H1 (cell line): ENCODE measurements at regions not wholly inside any gene's neighbourhood (a gene's known extent, or its start where the extent isn't known, plus 50 kb on each side); places are given as distances from the start of the nearest gene placed in this dataset.
A peak's percentile ranks its signal among the peaks of the same experiment; 100 is the strongest.

Experiments
- CTCF ChIA-PET: fragments of 300-600 bp; sonication (Branson Sonifier 250); formaldehyde crosslinking; loops from one replicate; lab custom pipeline; 2021; ENCODE audit not compliant: partially characterized antibody; lab: Charles Lee
- POLR2A ChIA-PET: fragments of 300-600 bp; sonication (Branson Sonifier 250); formaldehyde crosslinking; loops from one replicate; lab custom pipeline; 2021; ENCODE audit warnings: inconsistent platforms; ENCODE audit not compliant: partially characterized antibody; lab: Charles Lee
- DNase-seq, 2 experiments: peaks; one replicate each; pipeline versions ENCODE4 v3.0.0 to v3.0.0-alpha.2; 2010 to 2022; ENCODE audit warnings: low spot score in 2 of 2, low read depth in 1 of 2, mixed read lengths in 1 of 2
- FAIRE-seq: peaks from 2 replicates; lab custom pipeline; 2011; peaks lifted over from hg19 to GRCh38; lab: Jason Lieb, UNC
- H2AFZ ChIP-seq: 2 replicates; pipeline ENCODE4 v1.8.1; 2012; ENCODE audit warnings: low read length, inconsistent platforms
- H2AK5ac ChIP-seq: 2 replicates; pipeline ENCODE4 v1.6.1; 2013; ENCODE audit warnings: low read depth, low read length
- H2BK120ac ChIP-seq: replicated peaks from 2 replicates; pipeline ENCODE3; 2013; ENCODE audit warnings: low read depth, low read length, inconsistent platforms
- H2BK12ac ChIP-seq: 2 replicates; pipeline ENCODE4 v1.6.1; 2013; ENCODE audit warnings: low read depth, low read length
- H2BK15ac ChIP-seq: 2 replicates; pipeline ENCODE4 v1.6.1; 2013; ENCODE audit warnings: low read length
- H2BK20ac ChIP-seq: 2 replicates; pipeline ENCODE4 v1.6.1; 2013; ENCODE audit warnings: low read length
- H2BK5ac ChIP-seq: 2 replicates; pipeline ENCODE4 v1.6.1; 2013; ENCODE audit warnings: low read depth, low read length
- H3K14ac ChIP-seq: 2 replicates; pipeline ENCODE4 v1.6.1; 2013; ENCODE audit warnings: inconsistent platforms; ENCODE audit not compliant: insufficient read length
- H3K18ac ChIP-seq: 2 replicates; pipeline ENCODE4 v1.6.1; 2013; ENCODE audit warnings: low read length; ENCODE audit errors: extremely low read depth
- H3K23ac ChIP-seq: 2 replicates; pipeline ENCODE4 v1.6.1; 2013; ENCODE audit warnings: inconsistent platforms; ENCODE audit not compliant: insufficient read length
- H3K23me2 ChIP-seq: 2 replicates; pipeline ENCODE4 v1.6.1; 2013; ENCODE audit warnings: low read depth, low read length
- H3K27ac ChIP-seq: 2 replicates; pipeline ENCODE4 v1.6.1; 2011; ENCODE audit warnings: low read depth, low read length, inconsistent platforms
- H3K27me3 ChIP-seq, 4 experiments: replicated peaks in 1 of 4; 1 replicate in 1 of 4; 2 replicates in 3 of 4; pipeline versions ENCODE4 v1.6.1 to v1.8.1; 2011 to 2013; ENCODE audit warnings: low read length in 3 of 4, mild to moderate bottlenecking in 3 of 4, inconsistent platforms in 2 of 4, mixed read lengths in 2 of 4, moderate library complexity in 1 of 4; ENCODE audit not compliant: control insufficient read depth in 3 of 4, insufficient read depth in 3 of 4; ENCODE audit errors: extremely low read depth in 1 of 4
- H3K36me3 ChIP-seq, 4 experiments: 2 replicates each; pipeline versions ENCODE4 v1.6.1 to v1.8.1; 2011 to 2013; ENCODE audit warnings: mild to moderate bottlenecking in 4 of 4, low read length in 3 of 4, moderate library complexity in 2 of 4, control low read depth in 1 of 4, inconsistent platforms in 1 of 4; ENCODE audit not compliant: insufficient read depth in 4 of 4, control insufficient read depth in 2 of 4
- H3K4ac ChIP-seq: replicated peaks from 2 replicates; pipeline ENCODE3; 2013; ENCODE audit warnings: low read length, low read depth, mixed read lengths, inconsistent platforms; ENCODE audit not compliant: insufficient read length
- H3K4me1 ChIP-seq, 4 experiments: replicated peaks in 1 of 4; 1 replicate in 1 of 4; 2 replicates in 3 of 4; pipeline versions ENCODE4 v1.6.1 to v1.8.1; 2011 to 2013; ENCODE audit warnings: low read length in 3 of 4, inconsistent platforms in 2 of 4, mixed read lengths in 1 of 4; ENCODE audit not compliant: insufficient read depth in 4 of 4, control insufficient read depth in 3 of 4
- H3K4me2 ChIP-seq, 2 experiments: 2 replicates each; pipeline versions ENCODE4 v1.6.1 to v1.8.1; 2011 to 2013; ENCODE audit warnings: low read depth in 2 of 2, low read length in 2 of 2, control low read depth in 1 of 2, inconsistent platforms in 1 of 2, mild to moderate bottlenecking in 1 of 2; ENCODE audit not compliant: insufficient read depth in 1 of 2
- H3K4me3 ChIP-seq, 4 experiments: fragments of 200-600, 300-600 bp in 1 of 4; sonication (generic), shearing (Covaris generic), sonication (Bioruptor Twin) in 1 of 4; 2 replicates each; pipeline versions ENCODE4 v1.5.1 to v1.8.1; 2011 to 2016; ENCODE audit warnings: low read length in 4 of 4, low read depth in 3 of 4, control low read depth in 2 of 4, inconsistent platforms in 2 of 4, mild to moderate bottlenecking in 2 of 4, mixed read lengths in 1 of 4, moderate library complexity in 1 of 4; ENCODE audit not compliant: insufficient read depth in 2 of 4; ENCODE audit errors: extremely low read depth in 1 of 4
- H3K56ac ChIP-seq: replicated peaks from 2 replicates; pipeline ENCODE3; 2013; ENCODE audit warnings: low read depth, mild to moderate bottlenecking, mixed read lengths, low read length, inconsistent platforms; ENCODE audit not compliant: insufficient read length
- H3K79me1 ChIP-seq: 2 replicates; pipeline ENCODE4 v1.6.1; 2013; ENCODE audit warnings: low read depth, low read length, control low read depth
- H3K79me2 ChIP-seq, 2 experiments: 2 replicates each; pipeline versions ENCODE4 v1.6.1 to v1.8.1; 2012 to 2013; ENCODE audit warnings: low read length in 2 of 2, mild to moderate bottlenecking in 2 of 2, inconsistent platforms in 1 of 2; ENCODE audit not compliant: insufficient read depth in 2 of 2, control insufficient read depth in 1 of 2
- H3K9ac ChIP-seq, 4 experiments: replicated peaks in 1 of 4; 1 replicate in 1 of 4; 2 replicates in 3 of 4; pipeline versions ENCODE4 v1.6.1 to v1.8.1; 2011 to 2013; ENCODE audit warnings: low read depth in 3 of 4, low read length in 3 of 4, control low read depth in 2 of 4, mild to moderate bottlenecking in 2 of 4, moderate library complexity in 2 of 4, inconsistent platforms in 1 of 4; ENCODE audit errors: extremely low read depth in 1 of 4
- H3K9me3 ChIP-seq, 2 experiments: 2 replicates each; pipeline versions ENCODE4 v1.6.1 to v1.8.1; 2012 to 2013; ENCODE audit warnings: mild to moderate bottlenecking in 2 of 2, moderate library complexity in 2 of 2, control low read depth in 1 of 2, inconsistent platforms in 1 of 2, low read depth in 1 of 2, low read length in 1 of 2, mixed read lengths in 1 of 2; ENCODE audit not compliant: insufficient read depth in 2 of 2
- H4K20me1 ChIP-seq, 2 experiments: replicated peaks in 1 of 2; 2 replicates each; pipeline versions ENCODE3 to v1.8.1; 2011 to 2013; ENCODE audit warnings: inconsistent platforms in 2 of 2, low read length in 2 of 2, mild to moderate bottlenecking in 1 of 2; ENCODE audit not compliant: insufficient read depth in 2 of 2, control insufficient read depth in 1 of 2
- H4K5ac ChIP-seq: 2 replicates; pipeline ENCODE4 v1.6.1; 2013; ENCODE audit warnings: low read length, low read depth, mixed read lengths, inconsistent platforms; ENCODE audit not compliant: insufficient read length
- H4K8ac ChIP-seq: 2 replicates; pipeline ENCODE4 v1.8.0; 2013; ENCODE audit warnings: mild to moderate bottlenecking, moderate library complexity, low read length, inconsistent platforms; ENCODE audit not compliant: insufficient read depth; ENCODE audit errors: extremely low read depth
- H4K91ac ChIP-seq: replicated peaks from 2 replicates; pipeline ENCODE3; 2013; ENCODE audit warnings: low read length, mixed read lengths, inconsistent platforms; ENCODE audit not compliant: insufficient read length
- BACH1 ChIP-seq: IDR thresholded peaks from 2 replicates; pipeline ENCODE4 v1.6.1; 2012; ENCODE audit warnings: low read length, improper control_type of control experiment
- CBX5 ChIP-seq: fragments of 300-800, 300-1000 bp; sonication (generic); IDR thresholded peaks from 2 replicates; pipeline ENCODE4 v1.7.1; 2016; ENCODE audit warnings: antibody characterized with exemption, low read length, low read depth
- WGBS, 2 experiments: shearing (Covaris generic) in 1 of 2; methylation state at CpG; one replicate each; pipeline versions ENCODE4 v1.1.6 to v1.1.7; 2013 to 2015; ENCODE audit warnings: low lambda C conversion rate in 2 of 2, mixed read lengths in 2 of 2, inconsistent platforms in 1 of 2, low coverage in 1 of 2, missing lambda C conversion rate in 1 of 2; ENCODE audit not compliant: insufficient replicate concordance in 2 of 2, insufficient coverage in 1 of 2, insufficient read length in 1 of 2; ENCODE audit errors: extremely low coverage in 1 of 2, missing lambda C conversion rate in 1 of 2; 5-methylcytosine and 5-hydroxymethylcytosine counted together

DNA sequence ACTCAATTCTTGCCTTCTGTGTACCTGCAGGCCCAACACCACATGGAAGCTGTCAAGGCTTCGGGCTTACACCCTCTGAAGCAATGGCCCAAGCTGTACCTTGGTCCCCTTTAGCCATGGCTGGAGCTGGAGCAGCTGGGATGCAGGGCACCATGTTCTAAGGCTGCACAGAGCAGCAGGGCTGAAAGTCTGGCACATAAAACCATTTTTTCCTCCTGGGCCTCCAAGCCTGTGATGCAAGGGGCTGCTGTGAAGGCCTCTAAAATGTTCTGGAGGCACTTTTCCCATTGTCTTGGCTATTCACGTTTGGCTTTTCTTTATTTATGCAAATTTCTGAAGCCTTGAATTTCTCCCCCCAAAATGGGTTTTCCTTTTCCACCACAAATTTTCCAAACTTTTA, 102.1 kb upstream of the SLC5A12 start:
- Histone ChIP-seq H4K91ac (no peak overlapping the region), H4K20me1 (no peaks in the 10 kb centered on the region), H2BK20ac (no peak overlapping the region), H3K36me3 (no peaks in the 10 kb centered on the region; a peak in 1 of 8 replicates), H3K27me3 (no peaks in the 10 kb centered on the region), H3K9ac (no peak overlapping the region), H3K14ac (no peak overlapping the region), H3K4me3 (no peak overlapping the region), H2BK12ac (no peak overlapping the region), H3K4me1 (no peaks in the 10 kb centered on the region), H3K23ac (no peak overlapping the region), H3K9me3 (peaks cover 28 to 31% of the 10 kb centered on the region in 2 experiments), H2BK15ac (no peak overlapping the region), H2BK120ac (no peak overlapping the region), H3K4me2 (no peak overlapping the region), H3K79me2 (no peaks in the 10 kb centered on the region), H3K23me2 (no peaks in the 10 kb centered on the region), H3K56ac (no peak overlapping the region), H2BK5ac (no peak overlapping the region), H2AK5ac (no peak overlapping the region), H3K4ac (no peak overlapping the region), H3K79me1 (no peaks in the 10 kb centered on the region), H2AFZ (no peak overlapping the region), H3K18ac (no peak overlapping the region), H4K8ac (no peak overlapping the region), H4K5ac (no peak overlapping the region), H3K27ac (no peak overlapping the region)
- TF ChIP-seq CBX5, result peak; percentile 96; the same call in 1 of the 2 replicates
- TF ChIP-seq BACH1, result no peak
- ChIA-PET POLR2A (no interaction called here), CTCF (no interaction called here)
- FAIRE-seq (no peak), DNase-seq (no peak)
- WGBS, 2 experiments, result 80% methylated on average over 2 of the region's 2 CpGs; no CpG with 5 or more reads in 1 of the 2 experiments
